PC-9 (cell line): ENCODE measurements at regions not wholly inside any gene's neighbourhood (a gene's known extent, or its start where the extent isn't known, plus 50 kb on each side); places are given as distances from the start of the nearest gene placed in this dataset.
"Not testable (repeated sequence)": the region's sequence is repeated elsewhere in the genome, so short reads cannot be mapped to it uniquely, and the experiment has no call there.

ENCODE experiments used
- BruUV-seq: library from RNA; stranded (reverse); fragments of 400-500 nt; replicated peaks from 2 replicates; lab custom pipeline; 2021; lab: Mats Ljungman, UMichigan
- CTCF ChIA-PET: fragments of 300-600 bp; sonication (Branson Sonifier 250); formaldehyde crosslinking; loops from one replicate; lab custom pipeline; 2022; ENCODE audit warnings: antibody characterized with exemption; lab: Charles Lee
- POLR2A ChIA-PET: fragments of 300-600 bp; sonication (Branson Sonifier 250); formaldehyde crosslinking; loops from one replicate; lab custom pipeline; 2022; ENCODE audit warnings: antibody characterized with exemption; ENCODE audit not compliant: unreplicated experiment; lab: Charles Lee
- DNase-seq, 2 experiments: peaks; one replicate each; pipeline versions ENCODE4 v3.0.0 to v3.0.0-alpha.2; 2015 to 2022; ENCODE audit warnings: mixed read lengths in 1 of 2
- H2AFZ ChIP-seq: fragments of 200-600 bp; sonication (generic); 2 replicates; pipeline ENCODE4 v1.8.1; 2017; ENCODE audit warnings: antibody characterized with exemption
- H3F3A ChIP-seq: fragments of 200-600 bp; sonication (generic); 2 replicates; pipeline ENCODE4 v1.8.1; 2017; ENCODE audit warnings: antibody characterized with exemption, mild to moderate bottlenecking, low read depth; ENCODE audit not compliant: insufficient read depth
- H3K27ac ChIP-seq: fragments of 200-600 bp; sonication (generic); 2 replicates; pipeline ENCODE4 v1.6.1; 2016; ENCODE audit warnings: mixed run types
- H3K27me3 ChIP-seq: fragments of 200-600 bp; sonication (generic); 2 replicates; pipeline ENCODE4 v1.6.1; 2016; ENCODE audit warnings: low read depth, mixed run types; ENCODE audit not compliant: insufficient read depth
- H3K36me3 ChIP-seq: fragments of 200-600 bp; sonication (generic); 2 replicates; pipeline ENCODE4 v1.6.1; 2016; ENCODE audit warnings: low read depth, mixed run types
- H3K4me1 ChIP-seq: fragments of 200-600 bp; sonication (generic); replicated peaks from 2 replicates; pipeline ENCODE4 v1.6.1; 2016; ENCODE audit warnings: mixed run types; ENCODE audit not compliant: insufficient read depth
- H3K4me2 ChIP-seq: fragments of 200-600 bp; sonication (generic); 2 replicates; pipeline ENCODE4 v1.6.1; 2017; ENCODE audit warnings: mixed run types
- H3K4me3 ChIP-seq: fragments of 200-600 bp; sonication (generic); 2 replicates; pipeline ENCODE4 v1.6.1; 2016; ENCODE audit warnings: mixed run types
- H3K79me2 ChIP-seq: fragments of 200-600 bp; sonication (generic); 2 replicates; pipeline ENCODE4 v1.6.1; 2017; ENCODE audit warnings: low read depth, mixed run types
- H3K9me2 ChIP-seq: fragments of 200-600 bp; sonication (generic); 2 replicates; pipeline ENCODE4 v1.8.1; 2017; ENCODE audit warnings: mild to moderate bottlenecking; ENCODE audit not compliant: insufficient read depth
- H3K9me3 ChIP-seq: fragments of 200-600 bp; sonication (generic); 2 replicates; pipeline ENCODE4 v1.8.1; 2016; ENCODE audit warnings: low read depth; ENCODE audit not compliant: insufficient read depth
- H4K20me1 ChIP-seq: fragments of 200-600 bp; sonication (generic); 2 replicates; pipeline ENCODE4 v1.8.1; 2017; ENCODE audit not compliant: insufficient read depth
- CTCF ChIP-seq: fragments of 200-600 bp; sonication (generic); conservative IDR thresholded peaks from 2 replicates; pipeline ENCODE4 v1.6.1; 2017; ENCODE audit warnings: mixed run types, antibody characterized with exemption, mild to moderate bottlenecking, moderate library complexity
- EZH2 ChIP-seq: fragments of 200-600 bp; sonication (generic); IDR thresholded peaks from 2 replicates; pipeline ENCODE4 v1.8.0; 2017; ENCODE audit warnings: antibody characterized with exemption, low read depth
- intact Hi-C: fragments of 100-400 bp; cut with micrococcal nuclease; formaldehyde crosslinking; loops from one replicate; pipeline ENCODE4 v1.10.0; 2022; ENCODE audit not compliant: unreplicated experiment

DNA sequence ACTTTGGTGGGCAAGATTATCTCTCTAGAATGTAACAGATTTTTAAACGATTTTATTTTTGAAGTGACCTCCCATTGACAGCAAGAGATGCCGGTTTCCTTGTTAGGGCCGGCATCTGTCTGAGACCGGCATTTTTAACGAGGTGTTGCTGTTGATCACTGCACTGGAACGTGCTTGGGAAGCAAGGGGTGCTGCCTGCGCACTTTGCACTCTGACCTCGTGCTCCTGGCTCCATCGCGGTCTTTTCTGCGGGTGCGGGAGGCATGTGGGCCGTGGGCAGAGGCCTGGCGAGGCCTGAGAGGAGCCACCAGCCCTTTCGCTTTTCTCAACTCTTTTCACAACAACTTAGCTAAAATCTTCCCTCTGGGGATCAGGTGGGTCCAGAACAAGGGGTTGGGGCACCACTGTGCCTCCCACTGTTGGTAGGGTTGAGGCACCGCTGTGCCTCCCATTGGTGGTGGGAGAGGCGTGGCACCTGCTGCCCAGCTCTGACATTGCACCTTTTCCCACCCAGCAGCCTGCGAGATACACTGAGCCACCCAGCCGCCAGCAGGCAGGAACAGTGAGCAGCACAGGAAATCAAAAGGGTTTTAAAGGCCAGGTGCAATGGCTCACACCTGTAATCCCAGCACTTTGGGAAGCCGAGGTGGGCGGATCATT lies 209.5 kb downstream of the LAT start:
- H3K27ac ChIP-seq, H2AFZ ChIP-seq, H3F3A ChIP-seq, H3K4me3 ChIP-seq, H3K27me3 ChIP-seq, POLR2A ChIA-PET, DNase-seq, BruUV-seq, H3K4me1 ChIP-seq, CTCF ChIA-PET, H3K36me3 ChIP-seq, H3K9me2 ChIP-seq, H3K79me2 ChIP-seq, H4K20me1 ChIP-seq, H3K9me3 ChIP-seq, intact Hi-C loops, H3K4me2 ChIP-seq: not testable (repeated sequence)

DNA sequence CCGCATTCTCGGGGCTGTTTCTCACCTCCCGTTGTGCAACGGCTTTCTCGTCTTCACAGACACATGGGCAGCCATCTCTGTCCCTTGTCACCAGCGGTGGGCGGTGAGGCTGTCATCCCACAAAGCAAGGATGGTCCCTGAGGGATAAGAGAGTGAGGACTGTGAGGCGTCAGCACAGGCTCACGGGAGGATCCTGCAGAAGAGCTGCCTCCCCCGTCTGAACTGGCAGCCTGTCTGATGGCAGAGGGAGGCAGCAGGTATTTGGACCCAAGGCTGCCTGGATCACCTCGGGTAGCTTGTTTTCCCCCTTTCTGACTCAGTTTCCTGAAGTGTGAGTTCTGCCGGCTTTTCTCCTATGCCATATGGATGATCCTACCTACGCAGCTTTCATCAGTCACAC lies 208.8 kb downstream of the LAT start:
- BruUV-seq, H4K20me1 ChIP-seq, DNase-seq, H3K27ac ChIP-seq, H3K27me3 ChIP-seq, CTCF ChIA-PET, H3K9me2 ChIP-seq, H2AFZ ChIP-seq, H3K36me3 ChIP-seq, H3K4me3 ChIP-seq, H3K9me3 ChIP-seq, intact Hi-C loops, POLR2A ChIA-PET, H3F3A ChIP-seq, H3K4me2 ChIP-seq, H3K4me1 ChIP-seq, H3K79me2 ChIP-seq: not testable (repeated sequence)

GRCh38 chr16:29193248-29193574 lies 208.4 kb downstream of the LAT start:
- intact Hi-C loops, H3F3A ChIP-seq, H2AFZ ChIP-seq, H3K27ac ChIP-seq, H3K9me2 ChIP-seq, DNase-seq, H3K9me3 ChIP-seq, H3K79me2 ChIP-seq, H3K4me1 ChIP-seq, BruUV-seq, H3K4me2 ChIP-seq, H3K4me3 ChIP-seq, H4K20me1 ChIP-seq, CTCF ChIA-PET, H3K36me3 ChIP-seq, POLR2A ChIA-PET, H3K27me3 ChIP-seq: not testable (repeated sequence)

- Histone ChIP-seq H3K36me3 (no peaks in the 10 kb centered on the region), H3K27me3 (peaks cover 10% of the 10 kb centered on the region; the same call in 1 of the 2 replicates), H3F3A (no peaks in the 10 kb centered on the region), H2AFZ (no peak overlapping the region), H3K9me3 (no peaks in the 10 kb centered on the region), H3K79me2 (no peaks in the 10 kb centered on the region), H3K4me2 (no peak overlapping the region), H3K4me3 (no peak overlapping the region), H3K4me1 (no peaks in the 10 kb centered on the region), H4K20me1 (no peaks in the 10 kb centered on the region), H3K9me2 (no peaks in the 10 kb centered on the region), H3K27ac (no peak overlapping the region)
- TF ChIP-seq EZH2 (no peak), CTCF (peak; percentile 42; the same call in 1 of the 2 replicates)
- CTCF ChIA-PET = no interaction called here
- intact Hi-C loops = no loop called here
- no TSS peak for BruUV-seq
- DNase-seq = peak in 1 of 2 experiments; percentile 22
- POLR2A ChIA-PET = no interaction called here
Observed at GRCh38 chr16:29192329-29193247, 207.7 kb downstream of the LAT start.

DNA sequence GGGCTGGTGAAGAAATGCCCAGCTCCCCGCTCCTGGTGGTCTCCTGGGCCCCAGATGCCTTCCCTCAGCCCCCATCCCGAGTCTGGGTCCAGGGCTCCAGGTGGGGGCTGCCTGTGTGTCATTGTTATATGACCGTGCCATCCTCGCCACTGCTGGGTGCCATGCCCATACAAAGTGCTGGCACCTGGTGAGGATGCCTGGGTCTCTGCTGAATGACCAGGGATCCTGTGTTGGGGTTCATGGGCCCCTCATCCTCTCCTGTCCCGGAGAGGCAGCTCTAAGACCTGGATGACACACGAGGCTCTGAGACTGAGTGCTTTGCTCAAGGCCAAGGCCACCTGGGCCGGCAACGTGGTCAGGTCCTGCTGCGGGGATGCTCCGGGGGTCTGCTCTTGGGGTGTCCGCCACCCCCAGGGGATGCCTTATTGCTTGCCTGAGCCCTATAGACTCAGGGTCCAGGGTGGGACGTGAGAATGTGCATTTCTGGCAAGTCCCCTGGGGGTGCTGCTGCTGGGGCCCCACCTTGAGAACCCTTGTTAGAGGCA lies 206.9 kb downstream of the LAT start:
- H3K4me3 ChIP-seq, H3K36me3 ChIP-seq, intact Hi-C loops, H3K27ac ChIP-seq, BruUV-seq, H3K4me2 ChIP-seq, CTCF ChIA-PET, DNase-seq, H3F3A ChIP-seq, H3K79me2 ChIP-seq, H3K4me1 ChIP-seq, H3K9me3 ChIP-seq, H3K27me3 ChIP-seq, H4K20me1 ChIP-seq, H3K9me2 ChIP-seq, POLR2A ChIA-PET, H2AFZ ChIP-seq: not testable (repeated sequence)

DNA sequence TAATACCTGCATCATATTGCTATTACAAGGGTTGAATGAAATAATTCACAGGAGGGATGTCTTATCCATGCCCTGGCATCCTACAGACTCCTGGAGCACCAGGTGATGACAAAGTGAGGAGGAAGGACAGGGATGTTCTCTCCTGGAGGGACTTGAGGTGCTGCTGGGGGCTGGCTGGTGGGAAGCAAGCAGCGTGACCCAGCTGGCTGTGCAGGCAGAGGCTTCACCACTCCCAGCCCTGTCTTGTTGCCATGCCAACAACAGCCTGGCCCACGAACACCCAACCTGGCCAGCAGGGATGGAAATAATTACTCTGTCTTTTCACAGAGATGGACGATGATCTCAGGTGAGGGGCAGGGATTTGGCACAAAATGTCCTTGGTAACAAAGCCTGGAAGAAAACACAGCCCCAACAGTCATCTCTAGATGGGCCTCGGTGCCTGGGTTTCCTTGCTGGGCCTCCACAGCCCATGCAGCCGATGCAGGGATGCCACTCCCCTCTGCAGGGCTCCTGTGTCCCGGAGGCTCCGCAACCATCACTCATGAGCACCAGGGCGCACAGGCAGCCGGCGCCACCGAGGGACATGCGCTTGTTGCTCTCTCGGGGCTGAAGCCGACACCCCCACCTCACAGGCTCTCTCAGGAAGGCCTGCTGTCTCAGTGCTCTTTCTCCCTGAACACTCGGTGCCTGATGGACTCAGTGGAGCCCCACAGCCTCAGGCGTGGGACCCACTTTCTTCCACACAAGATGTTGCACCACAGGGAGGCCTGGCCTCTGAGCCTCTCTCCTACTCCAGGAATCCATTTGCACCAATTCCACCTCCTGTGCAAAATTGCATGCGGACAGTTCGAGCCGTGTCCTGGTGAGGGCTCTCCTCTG lies 205.9 kb downstream of the LAT start:
- H3F3A ChIP-seq, H4K20me1 ChIP-seq, DNase-seq, H3K79me2 ChIP-seq, H3K9me2 ChIP-seq, H3K27ac ChIP-seq, H3K27me3 ChIP-seq, H3K4me1 ChIP-seq, H3K4me2 ChIP-seq, POLR2A ChIA-PET, CTCF ChIA-PET, BruUV-seq, H3K36me3 ChIP-seq, H3K4me3 ChIP-seq, H3K9me3 ChIP-seq, H2AFZ ChIP-seq, intact Hi-C loops: not testable (repeated sequence)
